ENCODE measurements at regions not wholly inside any gene's neighbourhood (a gene's known extent, or its start where the extent isn't known, plus 50 kb on each side); places are given as distances from the start of the nearest gene placed in this dataset.
A peak's percentile ranks its signal among the peaks of the same experiment; 100 is the strongest.
"Not testable (repeated sequence)": the region's sequence is repeated elsewhere in the genome, so short reads cannot be mapped to it uniquely, and the experiment has no call there.

GRCh38 chr7:69426705-69427104 is 171.6 kb upstream of the AUTS2 start:
- DNase-seq (ENCODE audit: extremely low read depth, insufficient read length) = no peak
- Histone ChIP-seq H3K4me3 (replicated peaks; ENCODE audit: low read depth, low read length) (no peak overlapping the region), H3K27me3 (replicated peaks; ENCODE audit: control insufficient read depth, insufficient read depth, low read length) (no peaks in the 10 kb centered on the region; the same call in 1 of the 2 replicates)

GRCh38 chr7:69428089-69428488 is 170.2 kb upstream of the AUTS2 start:
- Histone ChIP-seq H3K36me3 (ENCODE audit: control insufficient read depth, insufficient read depth, low read length) (no peaks in the 10 kb centered on the region), H3K27me3 (replicated peaks; ENCODE audit: control insufficient read depth, insufficient read depth, low read length) (no peaks in the 10 kb centered on the region; the same call in 1 of the 2 replicates), H3K4me3 (replicated peaks; ENCODE audit: low read depth, low read length) (no peak overlapping the region)
- DNase-seq (ENCODE audit: extremely low read depth, insufficient read length) = no peak
- no peak for TF ChIP-seq CTCF (IDR thresholded peaks at IDR 0.05; ENCODE audit: insufficient read depth, low read length, poor library complexity, severe bottlenecking)

More at GRCh38 chr7:69426705-69427104, 171.6 kb upstream of the AUTS2 start:
- no peak for TF ChIP-seq CTCF (IDR thresholded peaks at IDR 0.05; ENCODE audit: insufficient read depth, low read length, poor library complexity, severe bottlenecking)
- no peaks in the 10 kb centered on the region for H3K36me3 ChIP-seq (ENCODE audit: control insufficient read depth, insufficient read depth, low read length)

GRCh38 chr7:69429911-69430383 is 168.3 kb upstream of the AUTS2 start:
- DNase-seq (ENCODE audit: extremely low read depth, insufficient read length) = no peak
- no peak overlapping the region for H3K4me3 ChIP-seq (replicated peaks; ENCODE audit: low read depth, low read length)
- no peaks in the 10 kb centered on the region for H3K36me3 ChIP-seq (ENCODE audit: control insufficient read depth, insufficient read depth, low read length)
- no peaks in the 10 kb centered on the region; the same call in 1 of the 2 replicates for H3K27me3 ChIP-seq (replicated peaks; ENCODE audit: control insufficient read depth, insufficient read depth, low read length)
- TF ChIP-seq CTCF (IDR thresholded peaks at IDR 0.05; ENCODE audit: insufficient read depth, low read length, poor library complexity, severe bottlenecking) = no peak

GRCh38 chr7:69430384-69431021 is 167.8 kb upstream of the AUTS2 start:
- no peaks in the 10 kb centered on the region for H3K36me3 ChIP-seq (ENCODE audit: control insufficient read depth, insufficient read depth, low read length)
- peak; percentile 17 for DNase-seq (ENCODE audit: extremely low read depth, insufficient read length)
- TF ChIP-seq CTCF (IDR thresholded peaks at IDR 0.05; ENCODE audit: insufficient read depth, low read length, poor library complexity, severe bottlenecking) = no peak
- H3K27me3 ChIP-seq (replicated peaks; ENCODE audit: control insufficient read depth, insufficient read depth, low read length) = no peaks in the 10 kb centered on the region; the same call in 1 of the 2 replicates
- H3K4me3 ChIP-seq (replicated peaks; ENCODE audit: low read depth, low read length) = no peak overlapping the region

GRCh38 chr7:69431626-69432025 is 166.6 kb upstream of the AUTS2 start:
- Histone ChIP-seq H3K27me3 (replicated peaks; ENCODE audit: control insufficient read depth, insufficient read depth, low read length) (no peaks in the 10 kb centered on the region; the same call in 1 of the 2 replicates), H3K36me3 (ENCODE audit: control insufficient read depth, insufficient read depth, low read length) (no peaks in the 10 kb centered on the region), H3K4me3 (replicated peaks; ENCODE audit: low read depth, low read length) (no peak overlapping the region)
- TF ChIP-seq CTCF (IDR thresholded peaks at IDR 0.05; ENCODE audit: insufficient read depth, low read length, poor library complexity, severe bottlenecking) = no peak
- DNase-seq (ENCODE audit: extremely low read depth, insufficient read length) = no peak

- DNase-seq (ENCODE audit: extremely low read depth, insufficient read length); H3K27me3 ChIP-seq (replicated peaks; ENCODE audit: control insufficient read depth, insufficient read depth, low read length); H3K36me3 ChIP-seq (ENCODE audit: control insufficient read depth, insufficient read depth, low read length); H3K4me3 ChIP-seq (replicated peaks; ENCODE audit: low read depth, low read length): not testable (repeated sequence)
Observed at GRCh38 chr7:69432276-69432675, 166.0 kb upstream of the AUTS2 start.

Data from GM06990 (cell line).